C4-2B (cell line): ENCODE measurements at regions not wholly inside any gene's neighbourhood (a gene's known extent, or its start where the extent isn't known, plus 50 kb on each side); places are given as distances from the start of the nearest gene placed in this dataset.

ENCODE experiments used
- CTCF ChIP-seq: fragments of 450-650 bp; conservative IDR thresholded peaks from 2 replicates; pipeline ENCODE4 v1.5.1; 2017; ENCODE audit warnings: mild to moderate bottlenecking
- ZFX ChIP-seq: fragments of 450-650 bp; IDR thresholded peaks from 2 replicates; pipeline ENCODE4 v1.6.1; 2017

DNA sequence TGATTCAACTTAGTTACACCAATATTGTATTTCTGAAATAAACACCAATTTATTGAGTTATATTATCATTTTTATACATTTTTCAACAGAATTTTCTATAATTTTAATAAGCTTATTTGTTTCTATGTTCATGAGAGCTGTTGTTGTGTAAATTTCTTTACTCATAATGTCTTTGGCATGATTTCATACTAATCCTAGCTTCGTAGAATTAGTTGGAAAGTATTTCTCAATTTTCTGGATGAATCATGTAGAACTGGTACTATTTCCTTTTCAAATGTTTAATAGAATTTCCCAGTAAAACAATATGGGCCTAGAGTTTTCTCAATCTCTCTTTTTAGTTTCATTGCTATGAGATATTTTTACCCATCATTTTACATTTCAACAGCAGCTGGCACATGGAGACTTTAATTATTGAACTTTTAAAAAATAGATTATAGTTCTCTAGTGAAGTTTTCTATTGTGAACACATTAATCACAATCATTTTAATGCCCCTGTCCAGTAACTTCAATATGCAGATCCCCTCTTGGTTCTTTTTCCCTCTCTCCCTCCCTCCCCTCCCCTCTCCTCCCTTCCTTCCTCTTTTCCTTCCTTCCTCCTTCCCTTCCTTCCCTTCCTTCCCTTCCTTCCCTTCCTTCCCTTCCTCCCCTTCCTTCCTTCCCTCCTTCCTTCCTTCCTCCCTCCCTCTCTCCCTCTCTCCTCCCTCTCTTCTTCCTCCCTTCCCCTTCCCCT lies 1357.1 kb downstream of the ZPLD1 start:
- TF ChIP-seq CTCF (no peak), ZFX (no peak)
